Spinal cord (tissue), 9 donors: ENCODE measurements at regions not wholly inside any gene's neighbourhood (a gene's known extent, or its start where the extent isn't known, plus 50 kb on each side); places are given as distances from the start of the nearest gene placed in this dataset.

ENCODE experiments used
- DNase-seq, 6 donors: peaks; one replicate each; pipeline versions ENCODE4 v3.0.0 to v3.0.0-alpha.2; 2013 to 2015; ENCODE audit warnings: low spot score in 6 of 6, low read depth in 4 of 6
- H3K27ac ChIP-seq: one replicate; pipeline ENCODE4 v1.5.1; 2013; ENCODE audit warnings: low read depth, low read length, control low read depth
- H3K27me3 ChIP-seq: one replicate; pipeline ENCODE4 v1.6.1; 2013; ENCODE audit warnings: low read length; ENCODE audit not compliant: control insufficient read depth, insufficient read depth
- H3K36me3 ChIP-seq: one replicate; pipeline ENCODE4 v1.6.1; 2013; ENCODE audit warnings: low read length; ENCODE audit not compliant: control insufficient read depth, insufficient read depth
- H3K4me1 ChIP-seq: one replicate; pipeline ENCODE4 v1.6.1; 2013; ENCODE audit warnings: low read length; ENCODE audit not compliant: control insufficient read depth, insufficient read depth
- H3K4me3 ChIP-seq: one replicate; pipeline ENCODE4 v1.5.1; 2013; ENCODE audit warnings: low read depth, low read length, control low read depth
- H3K9me3 ChIP-seq: one replicate; pipeline ENCODE4 v1.6.1; 2013; ENCODE audit warnings: low read length; ENCODE audit not compliant: control insufficient read depth, insufficient read depth
- WGBS: methylation state at CpG from one replicate; pipeline ENCODE4 v1.1.5; 2013; ENCODE audit warnings: missing lambda C conversion rate; ENCODE audit not compliant: insufficient coverage; 5-methylcytosine and 5-hydroxymethylcytosine counted together
- donor health status: healthy.

GRCh38 chr10:6956562-6956961, 376.5 kb upstream of the PRKCQ start:
- H3K4me1 ChIP-seq = peaks cover 4% of the 10 kb centered on the region
- H3K9me3 ChIP-seq = no peaks in the 10 kb centered on the region
- no peaks in the 10 kb centered on the region for H3K27me3 ChIP-seq
- H3K36me3 ChIP-seq = no peaks in the 10 kb centered on the region
- 83% methylated on average over 2 of the region's 3 CpGs for WGBS
- no peak overlapping the region for H3K27ac ChIP-seq
- DNase-seq = peak in 1 of 6 donors; percentile 75
- no peak overlapping the region for H3K4me3 ChIP-seq

GRCh38 chr10:6953271-6953801, 373.3 kb upstream of the PRKCQ start:
- Histone ChIP-seq H3K36me3 (no peaks in the 10 kb centered on the region), H3K4me3 (no peak overlapping the region), H3K27me3 (no peaks in the 10 kb centered on the region), H3K4me1 (peaks cover 4% of the 10 kb centered on the region), H3K27ac (no peak overlapping the region), H3K9me3 (no peaks in the 10 kb centered on the region)
- DNase-seq = peak in 2 of 6 donors; percentile 23 to 50
- 68% methylated on average over 6 of the region's 6 CpGs for WGBS

DNA sequence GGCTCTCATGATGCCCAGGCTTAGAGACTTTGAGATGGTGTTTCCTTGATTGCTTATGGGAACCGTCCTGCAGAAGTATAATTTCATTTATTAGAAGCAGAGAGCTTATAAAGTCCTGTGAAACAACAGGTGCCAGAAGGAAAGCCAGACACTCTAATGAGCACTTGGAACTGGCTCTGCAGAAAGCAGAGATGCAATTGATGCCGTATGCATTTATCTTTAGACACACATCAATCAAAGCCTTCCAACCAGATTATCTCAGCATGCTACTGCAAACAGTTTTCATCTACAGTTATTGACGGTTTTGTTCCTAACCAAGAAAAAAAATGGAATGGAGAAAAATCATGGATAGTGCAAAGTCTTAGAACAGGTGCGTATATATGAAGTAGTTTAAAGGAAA, 371.7 kb upstream of the PRKCQ start:
- WGBS = no CpG with 5 or more reads among the region's 4 CpGs
- Histone ChIP-seq H3K27ac (no peak overlapping the region), H3K36me3 (no peaks in the 10 kb centered on the region), H3K4me1 (no peaks in the 10 kb centered on the region), H3K27me3 (no peaks in the 10 kb centered on the region), H3K4me3 (no peak overlapping the region), H3K9me3 (peaks cover 1% of the 10 kb centered on the region)
- DNase-seq = no peak

- H3K4me3 ChIP-seq = no peak overlapping the region
- WGBS = 93% methylated on average over 2 of the region's 2 CpGs
These were observed 370.1 kb upstream of the PRKCQ start for GRCh38 chr10:6950133-6950532.

DNA sequence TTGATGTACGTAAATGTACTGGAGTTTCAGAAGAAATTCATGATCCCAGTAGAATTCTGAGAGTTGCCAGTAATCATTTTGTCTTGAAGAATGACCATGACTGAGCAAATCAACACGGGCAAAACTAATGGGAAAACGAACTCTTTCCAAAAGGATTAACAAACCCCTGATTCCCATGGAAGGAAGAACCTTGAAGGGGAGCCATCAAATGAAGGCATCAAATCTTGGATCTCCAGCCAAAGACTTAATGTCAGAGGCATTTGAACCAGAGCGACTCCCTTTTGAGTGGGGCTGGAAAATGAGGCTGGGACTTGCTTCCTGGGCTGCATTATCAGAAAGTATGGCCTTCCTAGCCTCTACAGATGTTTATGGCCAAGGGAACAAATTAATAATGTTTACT, 364.4 kb upstream of the PRKCQ start:
- no peak overlapping the region for H3K27ac ChIP-seq
- no peaks in the 10 kb centered on the region for H3K4me1 ChIP-seq
- 89% methylated on average over 3 of the region's 4 CpGs for WGBS
- peaks cover 1% of the 10 kb centered on the region for H3K9me3 ChIP-seq
- H3K4me3 ChIP-seq = no peak overlapping the region
- H3K36me3 ChIP-seq = no peaks in the 10 kb centered on the region
- no peak for DNase-seq
- no peaks in the 10 kb centered on the region for H3K27me3 ChIP-seq

More at GRCh38 chr10:6950133-6950532, 370.1 kb upstream of the PRKCQ start:
- Histone ChIP-seq H3K4me1 (no peaks in the 10 kb centered on the region), H3K27ac (no peak overlapping the region), H3K9me3 (peaks cover 1% of the 10 kb centered on the region), H3K27me3 (no peaks in the 10 kb centered on the region), H3K36me3 (no peaks in the 10 kb centered on the region)
- DNase-seq = no peak

DNA sequence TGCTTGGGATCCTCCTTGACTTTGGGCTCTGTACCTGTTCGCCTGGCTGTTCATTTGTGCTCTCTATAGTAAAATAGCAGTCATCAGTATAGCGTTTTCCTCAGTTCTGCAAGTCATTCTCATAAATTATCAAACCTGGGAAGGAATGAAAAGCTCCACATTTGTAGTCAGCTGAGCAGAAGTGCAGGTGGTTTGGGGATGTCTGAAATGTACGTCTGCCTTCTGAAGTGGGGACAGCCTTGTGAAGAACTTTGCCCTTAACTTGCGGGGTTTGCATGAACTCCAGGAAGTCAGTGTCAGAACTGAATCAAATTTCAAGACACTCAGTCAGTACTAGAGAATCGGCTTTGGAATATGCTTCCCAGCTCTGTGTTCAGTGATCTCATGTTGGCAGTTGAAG, 358.3 kb upstream of the PRKCQ start:
- Histone ChIP-seq H3K4me1 (no peaks in the 10 kb centered on the region), H3K36me3 (no peaks in the 10 kb centered on the region), H3K27me3 (no peaks in the 10 kb centered on the region), H3K27ac (no peak overlapping the region), H3K9me3 (no peaks in the 10 kb centered on the region), H3K4me3 (no peak overlapping the region)
- 100% methylated on average over 2 of the region's 5 CpGs for WGBS
- no peak for DNase-seq

GRCh38 chr10:6936931-6937330, 356.9 kb upstream of the PRKCQ start:
- H3K27me3 ChIP-seq = no peaks in the 10 kb centered on the region
- no peaks in the 10 kb centered on the region for H3K9me3 ChIP-seq
- no peaks in the 10 kb centered on the region for H3K4me1 ChIP-seq
- H3K36me3 ChIP-seq = no peaks in the 10 kb centered on the region
- no peak for DNase-seq
- H3K27ac ChIP-seq = no peak overlapping the region
- no peak overlapping the region for H3K4me3 ChIP-seq

DNA sequence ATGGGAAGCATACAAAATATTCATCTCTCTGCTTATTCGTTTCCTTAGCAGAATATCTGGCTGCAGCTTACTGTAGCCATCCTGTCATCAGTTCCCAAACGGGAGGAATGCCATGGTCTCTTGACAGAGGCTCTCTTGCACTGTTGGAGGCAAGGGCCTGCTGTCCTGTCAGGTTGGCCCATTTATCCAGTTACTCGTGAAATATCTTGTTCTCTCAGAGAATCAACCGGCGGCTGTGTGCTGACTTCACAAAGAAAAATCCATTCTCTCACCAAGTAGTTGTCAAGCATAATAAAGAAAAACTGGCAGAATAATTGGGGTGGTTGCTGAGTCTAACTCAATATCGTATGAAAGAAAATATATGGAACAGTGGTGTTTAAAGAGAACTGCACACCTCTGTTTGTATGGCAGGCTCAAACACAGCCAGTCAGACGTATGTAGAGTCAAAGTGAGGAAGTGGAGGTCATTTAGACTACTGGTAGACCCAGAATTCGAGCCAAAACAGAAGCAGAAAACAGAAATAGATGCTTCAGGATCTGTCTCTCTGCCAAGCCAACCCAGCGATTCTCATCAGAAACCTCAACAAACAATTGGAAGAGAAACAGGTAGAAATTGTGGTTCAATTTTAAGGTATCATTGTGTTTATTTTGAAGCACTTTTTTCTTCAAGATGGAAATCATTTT, 349.2 kb upstream of the PRKCQ start:
- 25% methylated on average over 3 of the region's 9 CpGs for WGBS
- H3K27ac ChIP-seq = no peak overlapping the region
- H3K4me1 ChIP-seq = no peaks in the 10 kb centered on the region
- DNase-seq = peak in 2 of 6 donors; percentile 51 to 63
- H3K36me3 ChIP-seq = no peaks in the 10 kb centered on the region
- H3K9me3 ChIP-seq = no peaks in the 10 kb centered on the region
- H3K27me3 ChIP-seq = no peaks in the 10 kb centered on the region
- H3K4me3 ChIP-seq = no peak overlapping the region

DNA sequence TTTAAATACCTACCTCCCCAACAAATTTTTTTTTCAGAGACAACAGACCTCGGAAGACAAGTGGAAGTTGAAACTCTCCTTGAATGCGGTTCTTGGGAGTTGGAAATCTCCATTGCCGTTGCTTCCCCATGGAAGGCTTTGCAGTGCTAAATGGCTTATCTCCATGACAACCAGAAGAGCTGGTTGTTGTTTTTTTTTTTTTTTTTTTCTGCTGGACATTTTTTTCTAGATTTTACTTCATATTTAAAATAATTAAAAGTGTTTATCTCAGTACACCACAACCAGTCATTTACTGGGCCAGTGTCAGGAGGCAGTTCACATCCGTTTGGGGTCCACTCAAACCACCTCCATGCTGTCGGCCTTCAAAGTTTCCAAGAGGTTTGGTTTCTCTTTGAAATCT, 348.5 kb upstream of the PRKCQ start:
- peak in 2 of 6 donors; percentile 68 to 83 for DNase-seq
- Histone ChIP-seq H3K9me3 (no peaks in the 10 kb centered on the region), H3K36me3 (no peaks in the 10 kb centered on the region), H3K27ac (no peak overlapping the region), H3K27me3 (no peaks in the 10 kb centered on the region), H3K4me3 (no peak overlapping the region), H3K4me1 (no peaks in the 10 kb centered on the region)
- WGBS = 86% methylated on average over 1 of the region's 5 CpGs

GRCh38 chr10:6926971-6927370, 346.9 kb upstream of the PRKCQ start:
- Histone ChIP-seq H3K9me3 (no peaks in the 10 kb centered on the region), H3K36me3 (no peaks in the 10 kb centered on the region), H3K27ac (no peak overlapping the region), H3K4me3 (no peak overlapping the region), H3K4me1 (no peaks in the 10 kb centered on the region), H3K27me3 (no peaks in the 10 kb centered on the region)
- WGBS = no CpG with 5 or more reads among the region's 2 CpGs
- no peak for DNase-seq
